ENCODE measurements at regions not wholly inside any gene's neighbourhood (a gene's known extent, or its start where the extent isn't known, plus 50 kb on each side); places are given as distances from the start of the nearest gene placed in this dataset.

- no peak overlapping the region for H2AFZ ChIP-seq (ENCODE audit: low read length)
- H3K4me2 ChIP-seq (ENCODE audit: low read depth, low read length): no peak overlapping the region
- POLR2A ChIA-PET: no interaction called here
- no peaks in the 10 kb centered on the region for H3K36me3 ChIP-seq (replicated peaks in 1 of 2; ENCODE audit: control insufficient read depth in 1 of 2, insufficient read depth in 2 of 2, low read length in 2 of 2)
- BruUV-seq (replicated peaks): no TSS peak
- ATAC-seq (no peak), DNase-seq (ENCODE audit: low spot score) (peak; percentile 15), FAIRE-seq (no peak)
- TF ChIP-seq ZKSCAN5 (CRISPR knock-in tag; IDR thresholded peaks at IDR 0.05) (no peak), WIZ (CRISPR knock-in tag; IDR thresholded peaks at IDR 0.05) (no peak)
- TF ChIP-seq, protein P1, sequence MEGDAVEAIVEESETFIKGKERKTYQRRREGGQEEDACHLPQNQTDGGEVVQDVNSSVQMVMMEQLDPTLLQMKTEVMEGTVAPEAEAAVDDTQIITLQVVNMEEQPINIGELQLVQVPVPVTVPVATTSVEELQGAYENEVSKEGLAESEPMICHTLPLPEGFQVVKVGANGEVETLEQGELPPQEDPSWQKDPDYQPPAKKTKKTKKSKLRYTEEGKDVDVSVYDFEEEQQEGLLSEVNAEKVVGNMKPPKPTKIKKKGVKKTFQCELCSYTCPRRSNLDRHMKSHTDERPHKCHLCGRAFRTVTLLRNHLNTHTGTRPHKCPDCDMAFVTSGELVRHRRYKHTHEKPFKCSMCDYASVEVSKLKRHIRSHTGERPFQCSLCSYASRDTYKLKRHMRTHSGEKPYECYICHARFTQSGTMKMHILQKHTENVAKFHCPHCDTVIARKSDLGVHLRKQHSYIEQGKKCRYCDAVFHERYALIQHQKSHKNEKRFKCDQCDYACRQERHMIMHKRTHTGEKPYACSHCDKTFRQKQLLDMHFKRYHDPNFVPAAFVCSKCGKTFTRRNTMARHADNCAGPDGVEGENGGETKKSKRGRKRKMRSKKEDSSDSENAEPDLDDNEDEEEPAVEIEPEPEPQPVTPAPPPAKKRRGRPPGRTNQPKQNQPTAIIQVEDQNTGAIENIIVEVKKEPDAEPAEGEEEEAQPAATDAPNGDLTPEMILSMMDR (CRISPR knock-in tag; IDR thresholded peaks at IDR 0.05): no peak
- TF ChIP-seq, protein P2, sequence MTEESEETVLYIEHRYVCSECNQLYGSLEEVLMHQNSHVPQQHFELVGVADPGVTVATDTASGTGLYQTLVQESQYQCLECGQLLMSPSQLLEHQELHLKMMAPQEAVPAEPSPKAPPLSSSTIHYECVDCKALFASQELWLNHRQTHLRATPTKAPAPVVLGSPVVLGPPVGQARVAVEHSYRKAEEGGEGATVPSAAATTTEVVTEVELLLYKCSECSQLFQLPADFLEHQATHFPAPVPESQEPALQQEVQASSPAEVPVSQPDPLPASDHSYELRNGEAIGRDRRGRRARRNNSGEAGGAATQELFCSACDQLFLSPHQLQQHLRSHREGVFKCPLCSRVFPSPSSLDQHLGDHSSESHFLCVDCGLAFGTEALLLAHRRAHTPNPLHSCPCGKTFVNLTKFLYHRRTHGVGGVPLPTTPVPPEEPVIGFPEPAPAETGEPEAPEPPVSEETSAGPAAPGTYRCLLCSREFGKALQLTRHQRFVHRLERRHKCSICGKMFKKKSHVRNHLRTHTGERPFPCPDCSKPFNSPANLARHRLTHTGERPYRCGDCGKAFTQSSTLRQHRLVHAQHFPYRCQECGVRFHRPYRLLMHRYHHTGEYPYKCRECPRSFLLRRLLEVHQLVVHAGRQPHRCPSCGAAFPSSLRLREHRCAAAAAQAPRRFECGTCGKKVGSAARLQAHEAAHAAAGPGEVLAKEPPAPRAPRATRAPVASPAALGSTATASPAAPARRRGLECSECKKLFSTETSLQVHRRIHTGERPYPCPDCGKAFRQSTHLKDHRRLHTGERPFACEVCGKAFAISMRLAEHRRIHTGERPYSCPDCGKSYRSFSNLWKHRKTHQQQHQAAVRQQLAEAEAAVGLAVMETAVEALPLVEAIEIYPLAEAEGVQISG (CRISPR knock-in tag; IDR thresholded peaks at IDR 0.05): no peak
- no peaks in the 10 kb centered on the region for H3K4me1 ChIP-seq (ENCODE audit: insufficient read depth, low read length)
- in situ Hi-C loops (cut with HindIII; ENCODE audit: extremely low pct_ligation_motif_present, low pct_unique_long_range_greater_than_20kb): no loop called here
- no peaks in the 10 kb centered on the region for H3K27me3 ChIP-seq (ENCODE audit: control insufficient read depth in 1 of 2, insufficient read depth in 2 of 2, low read length in 2 of 2)
- CTCF ChIA-PET (ENCODE audit: low intra/inter-chr PET ratio, low total read pairs): no interaction called here
- 14% methylated on average over 6 of the region's 6 CpGs for WGBS (ENCODE audit: low lambda C conversion rate)
- no peak overlapping the region for H3K27ac ChIP-seq (ENCODE audit: extremely low read length, insufficient read depth, low read length)
- no peaks in the 10 kb centered on the region for H4K20me1 ChIP-seq (ENCODE audit: insufficient read depth, low read length)
- no peak overlapping the region for H3K4me3 ChIP-seq (replicated peaks in 1 of 3; ENCODE audit: insufficient read depth in 1 of 3, low read depth in 2 of 3, low read length in 3 of 3)
- H3K79me2 ChIP-seq (ENCODE audit: insufficient read depth, low read length): no peaks in the 10 kb centered on the region
- no peak overlapping the region for H3K9ac ChIP-seq (ENCODE audit: insufficient read depth, low read depth, low read length)
- intact Hi-C loops (cut with micrococcal nuclease; ENCODE audit: unreplicated experiment): no loop called here
- H3K9me3 ChIP-seq (ENCODE audit: low read length): no peaks in the 10 kb centered on the region
Measured at GRCh38 chr5:26121338-26121737, 917.0 kb downstream of the CDH9 start.

DNA sequence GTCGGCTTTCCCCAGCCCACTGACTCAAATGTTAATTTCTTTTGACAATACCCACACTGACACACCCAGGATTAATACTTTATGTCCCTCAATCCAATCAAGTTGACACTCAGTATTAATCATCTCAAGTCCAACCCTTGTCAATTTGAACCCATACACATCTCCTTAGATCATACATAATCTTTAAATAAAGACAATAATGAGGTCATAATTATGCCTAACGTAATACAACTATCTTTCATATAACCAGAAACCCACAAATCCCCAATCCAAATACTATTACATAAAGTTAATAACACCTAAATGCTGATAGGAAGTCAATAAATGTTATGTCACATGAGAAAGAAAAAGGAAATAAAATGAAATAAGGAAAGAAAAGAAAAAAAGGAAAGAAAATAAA lies 934.2 kb downstream of the CDH9 start:
- in situ Hi-C loops (cut with HindIII; ENCODE audit: extremely low pct_ligation_motif_present, low pct_unique_long_range_greater_than_20kb) (no loop called here), intact Hi-C loops (cut with micrococcal nuclease; ENCODE audit: unreplicated experiment) (no loop called here)
- Histone ChIP-seq H3K27me3 (ENCODE audit: control insufficient read depth in 1 of 2, insufficient read depth in 2 of 2, low read length in 2 of 2) (no peaks in the 10 kb centered on the region), H3K9ac (ENCODE audit: insufficient read depth, low read depth, low read length) (no peak overlapping the region), H2AFZ (ENCODE audit: low read length) (no peak overlapping the region), H3K36me3 (replicated peaks in 1 of 2; ENCODE audit: control insufficient read depth in 1 of 2, insufficient read depth in 2 of 2, low read length in 2 of 2) (no peaks in the 10 kb centered on the region), H3K4me1 (ENCODE audit: insufficient read depth, low read length) (no peaks in the 10 kb centered on the region), H4K20me1 (ENCODE audit: insufficient read depth, low read length) (no peaks in the 10 kb centered on the region), H3K79me2 (ENCODE audit: insufficient read depth, low read length) (no peaks in the 10 kb centered on the region), H3K27ac (ENCODE audit: extremely low read length, insufficient read depth, low read length) (no peak overlapping the region), H3K9me3 (ENCODE audit: low read length) (peaks cover 10% of the 10 kb centered on the region), H3K4me2 (ENCODE audit: low read depth, low read length) (no peak overlapping the region), H3K4me3 (replicated peaks in 1 of 3; ENCODE audit: insufficient read depth in 1 of 3, low read depth in 2 of 3, low read length in 3 of 3) (no peak overlapping the region)
- FAIRE-seq: no peak
- ATAC-seq: no peak
- ChIA-PET CTCF (ENCODE audit: low intra/inter-chr PET ratio, low total read pairs) (no interaction called here), POLR2A (no interaction called here)
- TF ChIP-seq KAT7 (CRISPR knock-in tag; IDR thresholded peaks at IDR 0.05; ENCODE audit: borderline replicate concordance): no peak
- TF ChIP-seq ATF7 (IDR thresholded peaks at IDR 0.05): peak; percentile 72
- TF ChIP-seq ATF7 (CRISPR knock-in tag; IDR thresholded peaks at IDR 0.05): no peak
- 10% methylated on average over 2 of the region's 2 CpGs for WGBS (ENCODE audit: low lambda C conversion rate)
- no peak for DNase-seq (ENCODE audit: low spot score)
- BruUV-seq (replicated peaks): no TSS peak
